ENCODE measurements at regions not wholly inside any gene's neighbourhood (a gene's known extent, or its start where the extent isn't known, plus 50 kb on each side); places are given as distances from the start of the nearest gene placed in this dataset.

DNA sequence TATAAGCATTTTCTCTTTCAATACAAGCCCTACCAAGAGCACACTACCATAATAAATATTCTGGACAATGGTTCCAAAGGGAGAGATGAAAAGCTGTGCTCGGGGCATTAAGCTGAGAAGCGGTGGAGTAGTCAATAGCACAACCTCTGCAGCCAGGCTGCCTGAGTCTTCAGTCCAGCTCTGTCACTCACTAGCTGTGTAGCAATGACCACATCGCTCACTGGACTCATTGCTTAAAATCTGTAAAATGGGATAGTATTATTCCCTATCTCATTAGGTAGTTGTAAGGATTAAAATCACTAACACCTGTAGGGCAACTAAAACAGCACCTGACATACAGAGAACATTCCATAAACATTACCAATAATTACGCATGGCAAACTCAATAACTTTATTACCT is 199.9 kb upstream of the KLF14 start:
- TF ChIP-seq, protein P1, sequence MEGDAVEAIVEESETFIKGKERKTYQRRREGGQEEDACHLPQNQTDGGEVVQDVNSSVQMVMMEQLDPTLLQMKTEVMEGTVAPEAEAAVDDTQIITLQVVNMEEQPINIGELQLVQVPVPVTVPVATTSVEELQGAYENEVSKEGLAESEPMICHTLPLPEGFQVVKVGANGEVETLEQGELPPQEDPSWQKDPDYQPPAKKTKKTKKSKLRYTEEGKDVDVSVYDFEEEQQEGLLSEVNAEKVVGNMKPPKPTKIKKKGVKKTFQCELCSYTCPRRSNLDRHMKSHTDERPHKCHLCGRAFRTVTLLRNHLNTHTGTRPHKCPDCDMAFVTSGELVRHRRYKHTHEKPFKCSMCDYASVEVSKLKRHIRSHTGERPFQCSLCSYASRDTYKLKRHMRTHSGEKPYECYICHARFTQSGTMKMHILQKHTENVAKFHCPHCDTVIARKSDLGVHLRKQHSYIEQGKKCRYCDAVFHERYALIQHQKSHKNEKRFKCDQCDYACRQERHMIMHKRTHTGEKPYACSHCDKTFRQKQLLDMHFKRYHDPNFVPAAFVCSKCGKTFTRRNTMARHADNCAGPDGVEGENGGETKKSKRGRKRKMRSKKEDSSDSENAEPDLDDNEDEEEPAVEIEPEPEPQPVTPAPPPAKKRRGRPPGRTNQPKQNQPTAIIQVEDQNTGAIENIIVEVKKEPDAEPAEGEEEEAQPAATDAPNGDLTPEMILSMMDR (IDR thresholded peaks at IDR 0.05): no peak
- TF ChIP-seq POLR2A (IDR thresholded peaks at IDR 0.05) (no peak), EP300 (IDR thresholded peaks at IDR 0.05) (no peak)

Measured in tibial nerve (tissue), 4 donors.